ENCODE measurements at regions not wholly inside any gene's neighbourhood (a gene's known extent, or its start where the extent isn't known, plus 50 kb on each side); places are given as distances from the start of the nearest gene placed in this dataset.

- no peak for TF ChIP-seq SP1 (IDR thresholded peaks at IDR 0.05)
- TF ChIP-seq FOXM1 (IDR thresholded peaks at IDR 0.05; ENCODE audit: borderline replicate concordance) = no peak
- no peak for TF ChIP-seq TARDBP (IDR thresholded peaks at IDR 0.05)
- no peak for TF ChIP-seq ZNF384 (IDR thresholded peaks at IDR 0.05)
- TF ChIP-seq SUZ12 (IDR thresholded peaks at IDR 0.05) = no peak
Observed at GRCh38 chr15:69789648-69790393, 307.9 kb downstream of the TLE3 start.

Data from HEK293T (cell line).